Stimulated activated CD8-positive, alpha-beta memory T cell treated with anti-CD3 and anti-CD28 coated beads, Interleukin-4, amount 100 ng/mL, for 24 hours (primary cell): ENCODE measurements at regions not wholly inside any gene's neighbourhood (a gene's known extent, or its start where the extent isn't known, plus 50 kb on each side); places are given as distances from the start of the nearest gene placed in this dataset.

Source experiments
- DNase-seq: peaks from one replicate; pipeline ENCODE4 v3.0.0-alpha.2; 2020; ENCODE audit warnings: low read depth

- DNase-seq: no peak
Observed at GRCh38 chr14:31965735-31966598, 111.1 kb upstream of the ARHGAP5 start.

GRCh38 chr14:31966896-31967668, 110.0 kb upstream of the ARHGAP5 start:
- no peak for DNase-seq

- no peak for DNase-seq
Observed at GRCh38 chr14:31967669-31967975, 109.5 kb upstream of the ARHGAP5 start.

- no peak for DNase-seq
Observed at GRCh38 chr14:31968107-31968810, 108.8 kb upstream of the ARHGAP5 start.

GRCh38 chr14:31968956-31969698, 108.0 kb upstream of the ARHGAP5 start:
- no peak for DNase-seq

- DNase-seq: no peak
Observed at GRCh38 chr14:31969699-31970240, 107.3 kb upstream of the ARHGAP5 start.

- no peak for DNase-seq
Observed at GRCh38 chr14:31970744-31971143, 106.4 kb upstream of the ARHGAP5 start.

GRCh38 chr14:31971612-31972011, 105.5 kb upstream of the ARHGAP5 start:
- no peak for DNase-seq

- no peak for DNase-seq
Observed at GRCh38 chr14:31977001-31977556, 100.0 kb upstream of the ARHGAP5 start.

- DNase-seq: no peak
Observed at GRCh38 chr14:31978423-31978822, 98.7 kb upstream of the ARHGAP5 start.

- no peak for DNase-seq
Observed at GRCh38 chr14:31982642-31983041, 94.5 kb upstream of the ARHGAP5 start.

- no peak for DNase-seq
Observed at GRCh38 chr14:31986405-31986804, 90.7 kb upstream of the ARHGAP5 start.

GRCh38 chr14:31987721-31988120, 89.4 kb upstream of the ARHGAP5 start:
- DNase-seq: no peak

GRCh38 chr14:31988244-31988643, 88.9 kb upstream of the ARHGAP5 start:
- DNase-seq: no peak

- DNase-seq: no peak
Observed at GRCh38 chr14:31990183-31990857, 86.8 kb upstream of the ARHGAP5 start.

GRCh38 chr14:31990926-31991572, 86.1 kb upstream of the ARHGAP5 start:
- DNase-seq: no peak

- no peak for DNase-seq
Observed at GRCh38 chr14:31992011-31992447, 85.1 kb upstream of the ARHGAP5 start.

- DNase-seq: no peak
Observed at GRCh38 chr14:31993521-31993951, 83.6 kb upstream of the ARHGAP5 start.

- no peak for DNase-seq
Observed at GRCh38 chr14:31994391-31995033, 82.6 kb upstream of the ARHGAP5 start.

- no peak for DNase-seq
Observed at GRCh38 chr14:32003585-32003984, 73.5 kb upstream of the ARHGAP5 start.
